ENCODE measurements at regions not wholly inside any gene's neighbourhood (a gene's known extent, or its start where the extent isn't known, plus 50 kb on each side); places are given as distances from the start of the nearest gene placed in this dataset.
"Not testable (repeated sequence)": the region's sequence is repeated elsewhere in the genome, so short reads cannot be mapped to it uniquely, and the experiment has no call there.

GRCh38 chr13:80677227-80677626 lies 336.3 kb upstream of the SPRY2 start:
- Histone ChIP-seq H3K4me2 (ENCODE audit: insufficient read depth, low read length) (no peak overlapping the region), H3K4me3 (ENCODE audit: insufficient read depth, low read length) (no peak overlapping the region), H3K27me3 (ENCODE audit: insufficient read depth, low read length) (no peaks in the 10 kb centered on the region), H3K9me3 (ENCODE audit: low read depth, low read length) (no peaks in the 10 kb centered on the region), H3K4me1 (ENCODE audit: insufficient read depth, low read length) (no peaks in the 10 kb centered on the region), H3K79me2 (ENCODE audit: insufficient read depth, low read length) (no peaks in the 10 kb centered on the region), H4K20me1 (ENCODE audit: insufficient read depth, low read length) (no peaks in the 10 kb centered on the region), H2AFZ (ENCODE audit: low read length) (no peak overlapping the region), H3K36me3 (ENCODE audit: insufficient read depth, low read length) (no peaks in the 10 kb centered on the region), H3K27ac (ENCODE audit: low read depth, low read length) (no peak overlapping the region)
- no peak for TF ChIP-seq CTCF (IDR thresholded peaks at IDR 0.05; ENCODE audit: extremely low read depth, low read depth, low read length)
- DNase-seq (ENCODE audit: insufficient read length, low spot score, missing footprints), result no peak

- not testable (repeated sequence) for H3K36me3 ChIP-seq (ENCODE audit: insufficient read depth, low read length); H3K79me2 ChIP-seq (ENCODE audit: insufficient read depth, low read length); DNase-seq (ENCODE audit: insufficient read length, low spot score, missing footprints); H2AFZ ChIP-seq (ENCODE audit: low read length); H3K4me2 ChIP-seq (ENCODE audit: insufficient read depth, low read length); H3K4me1 ChIP-seq (ENCODE audit: insufficient read depth, low read length); H3K9me3 ChIP-seq (ENCODE audit: low read depth, low read length); H4K20me1 ChIP-seq (ENCODE audit: insufficient read depth, low read length); H3K4me3 ChIP-seq (ENCODE audit: insufficient read depth, low read length); H3K27ac ChIP-seq (ENCODE audit: low read depth, low read length); H3K27me3 ChIP-seq (ENCODE audit: insufficient read depth, low read length)
These were observed 334.5 kb upstream of the SPRY2 start for GRCh38 chr13:80675442-80675841.

GRCh38 chr13:80671773-80672172 lies 330.8 kb upstream of the SPRY2 start:
- TF ChIP-seq CTCF (IDR thresholded peaks at IDR 0.05; ENCODE audit: extremely low read depth, low read depth, low read length), result no peak
- no peaks in the 10 kb centered on the region for H3K79me2 ChIP-seq (ENCODE audit: insufficient read depth, low read length)
- peaks cover 2% of the 10 kb centered on the region for H3K9me3 ChIP-seq (ENCODE audit: low read depth, low read length)
- H3K27me3 ChIP-seq (ENCODE audit: insufficient read depth, low read length), result no peaks in the 10 kb centered on the region
- no peaks in the 10 kb centered on the region for H3K36me3 ChIP-seq (ENCODE audit: insufficient read depth, low read length)
- H2AFZ ChIP-seq (ENCODE audit: low read length), result no peak overlapping the region
- H3K4me2 ChIP-seq (ENCODE audit: insufficient read depth, low read length), result no peak overlapping the region
- H3K4me1 ChIP-seq (ENCODE audit: insufficient read depth, low read length), result no peaks in the 10 kb centered on the region
- H4K20me1 ChIP-seq (ENCODE audit: insufficient read depth, low read length), result no peaks in the 10 kb centered on the region
- no peak overlapping the region for H3K27ac ChIP-seq (ENCODE audit: low read depth, low read length)
- DNase-seq (ENCODE audit: insufficient read length, low spot score, missing footprints), result no peak
- no peak overlapping the region for H3K4me3 ChIP-seq (ENCODE audit: insufficient read depth, low read length)

GRCh38 chr13:80669112-80669511 lies 328.2 kb upstream of the SPRY2 start:
- TF ChIP-seq CTCF (IDR thresholded peaks at IDR 0.05; ENCODE audit: extremely low read depth, low read depth, low read length), result no peak
- H2AFZ ChIP-seq (ENCODE audit: low read length), result no peak overlapping the region
- no peak overlapping the region for H3K4me3 ChIP-seq (ENCODE audit: insufficient read depth, low read length)
- no peaks in the 10 kb centered on the region for H3K4me1 ChIP-seq (ENCODE audit: insufficient read depth, low read length)
- H3K36me3 ChIP-seq (ENCODE audit: insufficient read depth, low read length), result no peaks in the 10 kb centered on the region
- H4K20me1 ChIP-seq (ENCODE audit: insufficient read depth, low read length), result no peaks in the 10 kb centered on the region
- no peak overlapping the region for H3K27ac ChIP-seq (ENCODE audit: low read depth, low read length)
- H3K9me3 ChIP-seq (ENCODE audit: low read depth, low read length), result peaks cover 6% of the 10 kb centered on the region
- no peak for DNase-seq (ENCODE audit: insufficient read length, low spot score, missing footprints)
- no peaks in the 10 kb centered on the region for H3K79me2 ChIP-seq (ENCODE audit: insufficient read depth, low read length)
- H3K27me3 ChIP-seq (ENCODE audit: insufficient read depth, low read length), result no peaks in the 10 kb centered on the region
- H3K4me2 ChIP-seq (ENCODE audit: insufficient read depth, low read length), result no peak overlapping the region

- Histone ChIP-seq H3K9me3 (ENCODE audit: low read depth, low read length) (peaks cover 6% of the 10 kb centered on the region), H4K20me1 (ENCODE audit: insufficient read depth, low read length) (no peaks in the 10 kb centered on the region), H3K4me2 (ENCODE audit: insufficient read depth, low read length) (no peak overlapping the region), H3K79me2 (ENCODE audit: insufficient read depth, low read length) (no peaks in the 10 kb centered on the region), H3K36me3 (ENCODE audit: insufficient read depth, low read length) (no peaks in the 10 kb centered on the region), H3K27me3 (ENCODE audit: insufficient read depth, low read length) (no peaks in the 10 kb centered on the region), H3K4me3 (ENCODE audit: insufficient read depth, low read length) (no peak overlapping the region), H3K27ac (ENCODE audit: low read depth, low read length) (no peak overlapping the region), H2AFZ (ENCODE audit: low read length) (no peak overlapping the region), H3K4me1 (ENCODE audit: insufficient read depth, low read length) (no peaks in the 10 kb centered on the region)
- DNase-seq (ENCODE audit: insufficient read length, low spot score, missing footprints), result no peak
- no peak for TF ChIP-seq CTCF (IDR thresholded peaks at IDR 0.05; ENCODE audit: extremely low read depth, low read depth, low read length)
These were observed 327.5 kb upstream of the SPRY2 start for GRCh38 chr13:80668452-80668851.

Data from osteoblast (primary cell).